ENCODE measurements at regions not wholly inside any gene's neighbourhood (a gene's known extent, or its start where the extent isn't known, plus 50 kb on each side); places are given as distances from the start of the nearest gene placed in this dataset.
"Not testable (repeated sequence)": the region's sequence is repeated elsewhere in the genome, so short reads cannot be mapped to it uniquely, and the experiment has no call there.

DNA sequence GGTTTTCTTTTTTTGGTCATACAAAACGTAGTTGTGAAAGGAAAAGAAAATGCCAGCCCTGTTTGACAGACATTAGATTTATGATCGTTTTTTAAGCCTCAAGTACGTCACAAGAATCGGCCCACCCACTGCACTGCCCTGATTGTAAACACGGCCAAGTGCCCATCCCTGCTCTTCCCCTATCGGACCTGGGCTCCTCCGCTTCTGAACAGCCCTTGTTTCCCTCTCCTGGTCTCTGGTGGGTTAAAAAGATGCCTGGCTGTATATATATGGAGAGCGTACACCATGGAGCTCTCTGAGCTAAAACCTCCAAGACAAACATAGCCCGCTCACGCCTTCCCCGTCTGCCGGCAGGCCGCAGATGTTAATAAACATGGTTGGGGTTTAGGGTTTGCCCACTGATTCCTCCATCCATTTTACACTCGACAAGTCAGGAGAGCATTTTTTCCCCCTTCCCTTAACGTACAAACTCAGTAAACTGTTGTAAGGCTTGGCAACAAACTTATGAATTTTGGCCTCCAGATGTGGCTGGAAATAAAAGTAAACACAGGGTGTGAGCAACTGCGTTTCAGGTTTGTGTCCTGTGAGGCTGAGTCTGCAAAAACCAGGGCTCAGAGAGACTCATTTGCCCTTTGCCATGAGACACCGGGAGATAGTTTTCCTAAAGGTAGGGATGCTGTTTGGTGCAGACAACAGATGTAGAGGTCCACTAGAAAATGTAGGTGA is 325.9 kb downstream of the SOX9 start:
- no peak for DNase-seq (ENCODE audit: low spot score)

DNA sequence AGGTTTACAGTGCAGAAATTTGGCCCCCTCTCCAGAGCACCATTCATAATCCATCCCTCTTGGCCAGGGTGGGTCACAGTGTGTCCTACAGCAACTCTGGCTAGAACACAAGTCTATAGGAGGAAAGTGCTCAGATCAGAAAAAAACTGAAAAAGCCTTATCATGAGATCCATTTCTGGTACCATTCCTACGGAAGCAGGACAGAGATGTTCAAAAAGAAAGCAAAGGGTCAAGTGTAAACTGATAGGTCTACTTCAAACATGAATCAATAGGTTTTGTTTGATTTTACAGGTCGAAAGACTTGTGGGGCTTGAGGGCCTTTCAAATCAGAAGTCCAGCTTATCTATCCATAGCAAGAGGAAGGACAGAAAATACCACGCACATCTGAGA is 326.4 kb downstream of the SOX9 start:
- DNase-seq (ENCODE audit: low spot score): no peak

DNA sequence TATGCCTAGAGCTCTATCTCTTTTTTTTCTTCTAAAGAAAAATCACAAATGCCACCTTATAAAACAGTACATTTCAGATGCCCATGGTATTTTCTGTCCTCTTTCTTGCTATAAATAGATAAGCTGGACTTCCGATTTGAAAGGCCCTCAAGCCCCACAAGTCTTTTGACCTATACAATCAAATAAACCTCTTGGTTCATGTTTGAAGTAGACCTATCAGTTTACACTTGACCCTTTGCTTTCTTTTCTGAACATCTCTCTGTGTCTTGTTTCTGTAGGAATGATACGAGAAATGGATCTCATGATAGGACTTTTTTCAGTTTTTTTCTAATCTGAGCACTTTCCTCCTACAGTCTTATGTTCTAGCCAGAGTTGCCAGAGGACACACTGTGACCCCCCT is 327.2 kb downstream of the SOX9 start:
- no peak for DNase-seq (ENCODE audit: low spot score)

DNA sequence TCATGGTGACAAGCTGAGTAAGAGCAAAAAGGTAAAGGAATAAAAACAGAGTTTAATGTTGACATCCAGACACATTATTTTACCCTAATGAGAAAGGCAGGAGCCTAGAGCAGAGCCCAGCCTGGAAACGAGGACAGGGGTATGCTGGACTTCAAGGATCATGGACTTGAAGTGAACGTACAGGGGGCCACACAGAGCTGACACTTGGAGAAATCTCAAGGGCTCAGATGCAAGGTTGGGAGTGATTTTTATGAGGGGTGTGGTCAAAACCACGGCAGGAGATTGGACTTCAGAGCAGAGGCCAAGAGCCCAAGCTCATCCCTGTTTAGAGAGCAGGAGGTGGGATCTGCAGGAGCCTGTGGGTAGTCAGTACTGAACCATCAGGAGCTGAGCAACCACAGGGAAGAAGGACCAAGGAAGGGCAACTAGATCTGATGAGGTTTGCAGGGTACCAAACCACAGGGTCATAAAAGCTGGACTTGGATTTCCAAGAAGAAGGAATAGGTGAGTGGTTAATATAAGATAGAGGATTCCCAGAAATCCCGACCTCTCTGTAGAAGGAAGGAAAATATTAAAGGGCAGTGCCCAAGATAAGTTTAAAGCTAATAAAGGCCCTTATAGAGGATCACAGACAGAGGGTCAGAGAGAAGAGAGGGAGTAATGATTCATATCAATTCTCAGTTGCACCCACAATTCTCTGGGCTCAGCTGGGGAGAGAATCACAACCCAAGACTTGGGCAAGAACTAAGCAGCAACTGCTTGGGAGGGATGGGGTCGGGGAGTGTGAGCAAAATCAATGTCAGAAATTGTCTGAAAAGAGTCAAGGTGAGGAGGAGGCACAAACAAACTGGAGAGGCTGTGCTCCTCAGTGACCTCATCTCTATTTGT is 331.7 kb downstream of the SOX9 start:
- DNase-seq (ENCODE audit: low spot score): no peak

DNA sequence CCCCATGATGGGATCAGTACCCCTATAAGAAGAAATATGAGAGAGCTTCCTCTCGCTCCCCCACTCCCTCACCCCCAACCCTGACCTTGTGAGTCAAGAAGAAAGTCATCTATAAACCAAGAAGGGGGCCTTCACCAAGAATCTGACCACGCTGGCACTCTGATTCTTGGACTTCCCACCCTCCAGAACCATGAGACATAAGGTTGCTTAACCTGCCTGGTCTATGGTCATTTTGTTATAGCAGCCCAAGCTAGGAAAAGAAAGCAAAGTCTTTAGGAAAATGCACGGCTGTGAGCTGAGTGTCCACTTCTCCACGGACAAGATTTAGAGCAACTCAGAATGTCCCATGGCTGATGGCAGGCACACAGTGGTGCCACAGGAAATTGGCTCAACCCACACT is 333.5 kb downstream of the SOX9 start:
- no peak for DNase-seq (ENCODE audit: low spot score)

DNA sequence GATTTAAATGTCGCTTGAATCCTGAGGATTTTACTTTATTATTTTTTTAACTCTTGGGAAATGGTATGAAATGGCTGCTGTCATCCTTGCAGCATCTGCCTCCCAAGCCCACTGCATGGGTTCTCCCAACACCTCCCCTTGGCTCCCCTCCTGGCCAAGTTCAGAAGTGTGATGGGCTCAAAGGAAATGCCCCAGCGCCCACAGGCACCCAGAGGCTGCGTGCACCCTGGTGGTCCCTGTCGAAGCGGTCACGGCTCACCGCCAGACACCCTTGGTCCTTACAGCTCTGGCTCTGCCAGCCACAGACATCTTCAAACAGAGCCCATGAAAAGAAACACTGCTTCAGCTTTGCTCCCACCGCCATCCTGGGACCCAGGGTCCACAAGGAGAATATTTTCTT is 334.7 kb downstream of the SOX9 start:
- DNase-seq (ENCODE audit: low spot score): no peak

DNA sequence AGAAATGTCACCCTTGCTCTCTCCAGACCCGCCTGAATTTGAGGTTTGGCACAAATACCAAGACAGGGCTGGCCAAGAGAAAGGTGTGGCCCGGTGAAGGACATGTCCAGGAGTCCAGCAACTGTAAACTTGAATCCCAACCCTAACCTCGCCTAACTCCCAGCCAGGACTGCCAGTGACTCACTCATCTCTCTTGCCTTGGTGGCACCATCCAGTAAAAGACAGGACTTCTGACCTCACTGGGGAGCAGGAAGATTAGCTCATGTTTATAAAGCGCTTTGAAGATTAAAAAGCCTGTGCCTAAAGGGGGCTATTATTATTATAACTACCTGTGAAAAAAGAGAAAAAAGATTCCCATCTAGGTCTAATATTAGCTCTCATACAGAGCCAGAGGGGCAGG is 335.3 kb downstream of the SOX9 start:
- no peak for DNase-seq (ENCODE audit: low spot score)

DNA sequence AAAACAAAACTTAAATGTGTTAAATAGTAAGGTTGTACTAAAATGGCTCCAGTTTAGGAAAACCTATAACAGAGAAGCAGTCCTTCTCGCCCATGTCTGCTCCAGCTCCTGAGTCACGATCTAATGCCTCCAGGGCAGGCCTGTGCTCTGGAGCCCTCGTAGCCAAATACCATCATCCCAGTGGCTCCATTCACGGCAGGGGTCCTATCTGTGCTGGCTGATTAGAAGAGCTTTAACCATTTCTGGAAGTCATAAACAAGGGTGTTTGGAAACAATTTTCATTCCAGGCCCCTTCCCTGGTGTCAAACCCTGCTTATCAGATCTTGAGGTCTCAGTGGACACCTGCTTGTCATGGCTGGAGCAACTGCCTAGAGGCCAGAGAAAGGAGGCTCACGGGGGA is 336.9 kb downstream of the SOX9 start:
- DNase-seq (ENCODE audit: low spot score): no peak

DNA sequence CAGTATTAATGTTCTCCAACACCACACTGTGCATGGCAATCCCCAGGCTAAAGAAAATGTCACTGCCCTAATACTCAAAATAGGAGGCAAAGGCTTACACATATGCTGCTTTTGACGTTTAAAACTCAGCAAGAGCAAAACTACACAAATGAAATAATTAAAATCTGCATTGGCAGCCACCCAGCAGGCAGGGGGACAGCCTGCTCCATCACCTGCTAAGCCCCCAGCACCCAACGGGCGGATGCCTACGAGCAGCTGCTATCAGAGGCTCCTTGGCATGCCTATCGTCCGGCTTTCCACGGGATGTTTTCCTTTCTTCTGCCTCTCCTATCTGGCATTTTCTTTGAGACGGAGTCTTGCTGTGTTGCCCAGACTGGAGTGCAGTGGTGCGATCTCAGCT is 337.5 kb downstream of the SOX9 start:
- no peak for DNase-seq (ENCODE audit: low spot score)

DNA sequence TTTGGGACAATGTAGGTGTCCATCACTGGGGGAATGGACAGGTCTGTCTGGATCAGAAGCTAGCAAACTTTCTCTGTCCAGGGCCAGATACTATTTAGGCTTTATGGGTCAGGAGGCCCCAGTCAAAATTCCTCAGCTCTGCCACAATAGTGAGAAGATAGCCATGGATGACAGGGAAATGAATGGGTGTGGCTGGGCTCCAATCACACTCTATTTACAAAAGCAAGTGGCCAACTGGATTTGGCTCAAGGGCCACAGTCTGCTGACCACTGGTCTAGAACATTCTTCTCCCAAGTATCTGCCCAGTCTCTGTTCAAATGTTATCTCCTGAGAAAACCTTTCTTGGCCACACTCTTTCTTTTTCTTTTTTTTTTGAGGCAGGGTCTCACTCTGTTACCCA is 339.9 kb downstream of the SOX9 start:
- DNase-seq (ENCODE audit: low spot score): no peak

DNA sequence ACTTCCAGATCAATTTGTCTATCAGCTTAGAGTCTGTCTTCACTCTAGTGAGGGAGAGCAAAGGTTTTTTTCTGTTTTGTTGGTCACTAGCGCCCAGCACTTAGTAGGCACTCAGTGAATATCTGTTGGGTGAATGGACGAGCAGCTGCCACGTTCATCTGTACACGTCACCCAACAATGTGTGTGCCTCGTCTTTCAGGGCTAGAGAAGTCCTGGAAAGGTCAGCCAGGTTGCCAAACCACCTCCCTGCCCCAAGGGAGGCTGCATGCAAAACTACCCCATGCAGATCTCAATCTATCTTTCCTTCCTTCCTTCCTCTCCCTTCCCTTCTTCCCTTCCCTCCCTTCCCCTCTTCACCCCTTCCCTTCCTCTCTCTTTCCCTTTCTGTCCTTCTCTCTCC is 340.9 kb downstream of the SOX9 start:
- DNase-seq (ENCODE audit: low spot score): no peak

DNA sequence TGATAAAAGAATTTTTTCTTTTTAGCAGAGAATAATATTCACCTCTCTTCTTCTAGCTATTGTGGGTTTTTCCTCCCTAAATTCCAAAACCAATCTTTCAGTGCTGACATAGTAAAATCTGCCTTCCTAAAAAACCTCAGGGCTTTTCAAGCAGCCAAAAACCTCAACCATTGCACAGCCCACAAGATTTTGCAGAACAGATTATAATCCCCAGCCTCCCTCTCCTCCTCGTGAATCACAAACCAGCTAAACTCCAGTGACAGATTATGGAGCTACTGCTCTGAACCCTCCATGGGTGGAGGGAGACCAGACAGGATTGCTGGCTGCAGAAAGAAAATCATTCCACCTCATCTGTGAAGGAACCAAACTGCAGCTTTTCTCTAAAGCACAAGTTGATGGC is 341.6 kb downstream of the SOX9 start:
- DNase-seq (ENCODE audit: low spot score): no peak

DNA sequence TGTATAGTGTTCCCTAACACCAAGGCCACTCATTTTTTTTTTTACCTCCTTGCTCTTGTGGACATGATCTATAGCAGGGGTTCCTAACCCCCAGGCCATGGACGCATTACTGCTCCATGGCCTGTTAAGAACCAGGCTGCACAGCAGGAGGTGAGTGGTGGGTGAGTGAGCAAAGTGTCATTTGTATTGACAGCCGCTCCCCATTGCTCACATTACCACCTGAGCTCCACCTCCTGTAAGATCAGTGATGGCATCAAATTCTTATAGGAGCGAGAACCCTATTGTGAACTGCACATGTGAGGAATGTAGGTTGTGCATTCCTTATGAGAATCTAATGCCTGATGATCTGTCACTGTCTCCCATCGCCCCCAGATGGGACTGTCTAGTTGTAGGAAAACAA is 342.0 kb downstream of the SOX9 start:
- DNase-seq (ENCODE audit: low spot score): no peak

DNA sequence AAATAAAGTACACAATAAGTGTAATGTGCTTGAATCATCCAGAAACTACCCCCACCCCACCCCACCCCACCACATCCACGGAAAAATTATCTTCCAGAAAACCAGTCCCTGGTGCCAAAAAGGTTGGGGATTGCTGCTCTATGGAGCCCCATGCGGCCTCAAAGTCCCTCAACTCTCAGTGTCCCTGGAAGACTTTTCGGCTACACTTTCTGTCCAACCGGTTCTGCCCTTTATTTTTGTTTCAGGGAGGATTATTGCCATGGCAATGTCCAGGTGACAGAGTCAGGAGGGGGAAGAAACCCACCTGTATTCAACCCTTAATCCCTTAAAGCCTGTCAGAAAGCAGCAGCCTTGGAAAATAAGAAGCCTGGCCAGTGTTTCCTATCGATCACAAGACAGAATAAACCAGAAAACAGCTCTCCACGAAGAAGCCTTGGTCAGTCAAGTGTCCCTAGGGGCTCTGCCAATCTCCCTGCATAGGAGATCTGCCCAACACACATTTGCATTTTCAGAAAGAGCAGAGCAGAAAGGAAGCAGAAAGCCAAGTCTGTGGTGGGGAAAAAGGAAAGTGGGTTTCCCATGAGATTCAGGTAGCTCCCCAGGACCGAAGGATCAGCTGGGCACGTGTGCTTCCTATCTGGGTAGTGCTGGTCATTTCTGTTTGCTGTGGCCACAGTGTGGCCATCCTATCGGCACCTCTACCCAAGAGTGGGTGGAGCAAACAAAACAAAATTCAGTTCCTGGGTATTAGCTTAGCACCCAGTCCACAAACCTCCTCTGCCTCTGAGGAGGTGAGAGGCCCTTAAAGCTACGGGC is 342.7 kb downstream of the SOX9 start:
- DNase-seq (ENCODE audit: low spot score): no peak

DNA sequence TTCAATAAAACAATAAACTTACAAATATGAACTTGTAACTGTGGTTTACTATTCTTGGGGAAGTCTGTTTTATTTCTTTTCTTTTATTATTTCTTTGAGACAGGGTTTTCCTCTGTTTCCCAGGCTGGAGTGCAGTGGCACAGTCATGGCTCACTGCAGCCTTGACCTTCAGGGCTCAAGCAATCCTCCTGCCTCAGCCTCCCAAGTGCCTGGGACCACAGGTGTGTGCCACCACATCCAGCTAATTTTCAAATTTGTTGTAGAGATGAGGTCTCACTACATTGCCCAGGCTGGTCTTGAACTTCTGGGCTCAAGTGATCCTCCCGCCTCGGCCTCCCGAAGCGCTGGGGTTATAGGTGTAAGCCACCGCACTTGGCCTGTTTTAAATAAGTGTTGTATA is 343.4 kb downstream of the SOX9 start:
- DNase-seq (ENCODE audit: low spot score): not testable (repeated sequence)

DNA sequence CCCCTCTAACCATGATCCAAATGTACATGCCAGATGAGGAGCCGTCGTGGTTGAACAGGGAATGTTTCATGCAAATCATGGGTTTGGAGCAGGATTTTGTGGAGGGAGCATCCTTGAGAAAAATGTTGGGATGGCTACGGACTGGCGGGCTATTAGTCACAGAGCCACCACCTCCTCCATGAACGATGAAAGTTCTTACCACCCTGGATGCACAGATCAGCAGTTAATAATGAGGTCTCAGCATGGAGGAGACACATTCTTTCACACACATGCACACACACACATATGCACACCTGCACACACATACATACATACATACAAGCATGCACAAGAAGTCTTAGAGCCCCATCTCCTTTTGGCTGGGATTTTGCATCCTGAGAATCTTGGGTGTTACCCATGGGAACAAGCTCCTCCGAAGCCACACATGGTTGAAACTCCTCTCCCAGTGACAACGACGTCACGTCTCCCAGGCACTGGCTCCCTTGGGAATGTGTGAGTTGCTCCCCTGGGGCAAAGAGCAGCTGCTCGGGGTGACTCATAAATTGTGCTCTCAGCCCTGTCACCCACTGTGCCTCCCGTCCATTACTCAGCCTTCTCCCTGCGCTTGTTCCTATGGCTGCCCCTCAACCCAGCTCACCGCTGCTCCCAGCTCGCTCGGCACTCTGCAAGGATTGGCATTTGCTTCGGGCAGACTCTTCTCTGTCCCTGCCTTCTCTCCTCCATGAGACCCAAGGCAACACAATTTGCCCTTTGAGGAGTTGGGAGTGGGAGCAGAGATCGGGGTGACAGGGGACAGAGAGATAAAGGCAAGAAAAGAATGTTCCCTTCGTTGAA is 344.6 kb downstream of the SOX9 start:
- no peak for DNase-seq (ENCODE audit: low spot score)

DNA sequence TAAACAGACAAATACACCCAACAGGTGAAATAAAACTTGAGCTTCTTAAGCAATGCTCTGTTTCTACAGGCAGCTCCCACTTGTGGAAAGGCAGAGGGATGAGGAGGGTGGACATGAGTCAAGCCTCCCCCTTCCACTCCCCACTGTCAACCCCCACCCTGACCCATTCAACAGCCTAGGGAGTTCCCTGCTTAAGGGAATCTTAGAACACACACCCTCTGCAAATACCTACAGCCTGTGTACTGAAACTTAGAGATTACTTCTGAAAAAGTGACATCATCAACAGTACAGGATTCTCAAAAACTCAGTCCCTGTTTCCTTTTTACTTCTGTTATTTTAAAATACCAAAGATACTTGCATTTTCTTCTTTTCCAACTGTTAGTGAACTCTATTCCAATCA is 345.4 kb downstream of the SOX9 start:
- DNase-seq (ENCODE audit: low spot score): no peak

DNA sequence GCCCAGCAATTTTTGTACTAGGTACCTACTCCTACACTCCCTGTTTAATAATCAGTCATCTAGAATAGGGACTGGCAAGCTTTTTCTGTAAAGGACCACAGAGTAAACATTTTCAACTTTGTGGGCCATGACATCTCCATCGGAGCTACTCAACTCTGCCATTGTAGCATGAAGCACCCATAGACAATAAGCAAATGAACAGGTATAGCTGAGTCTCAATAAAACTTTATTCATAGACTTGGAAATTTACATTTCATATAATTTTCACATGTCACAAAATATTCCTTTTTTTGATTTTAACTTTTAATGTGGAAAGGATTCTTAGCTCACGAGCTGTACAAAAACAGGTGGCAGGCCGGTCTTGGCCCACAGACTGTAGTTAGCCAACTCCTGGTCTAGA is 345.8 kb downstream of the SOX9 start:
- DNase-seq (ENCODE audit: low spot score): no peak

DNA sequence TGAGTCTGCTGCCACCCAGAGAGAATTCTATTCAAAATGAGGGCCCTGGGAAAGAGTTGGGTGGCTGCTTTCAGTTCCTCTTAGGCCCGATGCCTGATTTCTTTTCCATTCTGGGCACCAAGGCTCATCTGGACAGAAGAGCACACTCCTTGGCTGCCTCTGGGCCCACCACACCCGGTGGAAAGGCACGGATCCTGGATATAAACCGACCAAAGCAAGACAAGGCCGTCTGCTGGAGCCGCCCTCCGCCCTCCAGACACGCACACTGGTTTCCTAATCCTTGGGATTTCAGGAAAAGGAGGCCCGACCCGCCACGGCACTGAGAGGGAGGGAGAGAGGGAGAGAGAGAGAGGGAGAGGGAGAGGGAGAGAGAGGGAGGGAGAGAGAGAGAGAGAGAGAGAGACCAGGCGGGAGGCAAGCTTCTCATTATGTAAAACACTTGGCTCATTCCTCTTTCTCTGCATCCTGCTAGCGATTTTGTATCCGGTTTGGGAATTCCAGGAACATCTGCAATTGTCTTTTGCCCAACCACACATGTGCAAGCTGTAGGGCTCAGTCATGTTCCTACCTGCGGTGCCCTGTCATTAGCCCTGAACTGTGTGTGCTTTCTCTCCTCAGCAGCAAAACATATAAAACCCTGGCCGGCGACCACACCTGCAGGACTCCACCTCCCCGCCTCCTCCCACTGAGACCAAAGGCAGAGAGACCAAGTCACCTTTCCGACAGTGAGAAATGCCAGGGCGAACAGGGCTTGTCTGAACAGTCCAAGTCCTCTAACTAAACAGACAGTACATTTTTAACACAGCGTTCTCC is 347.2 kb downstream of the SOX9 start:
- DNase-seq (ENCODE audit: low spot score): no peak

DNA sequence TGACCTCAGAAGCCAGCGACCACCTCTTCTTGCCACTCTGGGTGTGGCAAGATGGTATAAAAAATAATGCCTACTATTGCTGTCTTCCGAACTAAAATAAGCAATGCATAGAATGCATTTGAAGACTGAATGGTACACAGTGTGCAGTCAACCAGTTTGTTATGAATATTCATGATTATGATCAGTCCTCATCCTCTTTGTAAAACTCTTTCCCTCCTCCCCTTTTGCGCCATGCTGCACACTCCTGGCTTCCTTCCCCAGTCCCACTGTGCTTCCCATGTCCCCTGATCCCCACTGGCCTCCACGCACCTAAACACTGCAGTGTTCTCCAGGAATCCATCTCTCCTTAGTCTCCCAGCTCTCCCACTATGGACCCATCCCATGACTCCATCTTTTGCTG is 348.0 kb downstream of the SOX9 start:
- DNase-seq (ENCODE audit: low spot score): no peak
